Vagina (tissue), 2 donors: ENCODE measurements at regions not wholly inside any gene's neighbourhood (a gene's known extent, or its start where the extent isn't known, plus 50 kb on each side); places are given as distances from the start of the nearest gene placed in this dataset.

Experiments
- DNase-seq, 2 donors: peaks; one replicate each; pipeline ENCODE4 v3.0.0-alpha.2; 2017; ENCODE audit errors: extremely low spot score in 2 of 2
- H3K27ac ChIP-seq: fragments of 200-600 bp; sonication (generic); one replicate; pipeline ENCODE4 v1.5.1; 2019
- H3K27me3 ChIP-seq: fragments of 200-600 bp; sonication (generic); one replicate; pipeline ENCODE4 v1.5.1; 2019
- H3K36me3 ChIP-seq, 2 donors: fragments of 200-600 bp; sonication (generic); one replicate each; pipeline ENCODE4 v1.5.1; 2017 to 2019
- H3K4me1 ChIP-seq: fragments of 200-600 bp; sonication (generic); one replicate; pipeline ENCODE4 v1.5.1; 2019
- H3K4me3 ChIP-seq, 2 donors: fragments of 200-600 bp; sonication (generic); 1 replicate in 1 of 2; 2 replicates in 1 of 2; pipeline ENCODE4 v1.5.1; 2016 to 2019
- H3K9me3 ChIP-seq: fragments of 200-600 bp; sonication (generic); one replicate; pipeline ENCODE4 v1.5.1; 2019
- POLR2A ChIP-seq, 2 donors: fragments of 450-650 bp; IDR thresholded peaks; one replicate each; pipeline ENCODE4 v1.6.1; 2017; ENCODE audit warnings: antibody characterized with exemption in 2 of 2, mild to moderate bottlenecking in 2 of 2, moderate library complexity in 2 of 2
- POLR2AphosphoS5 ChIP-seq, 2 donors: sonication (generic); formaldehyde crosslinking; IDR thresholded peaks; one replicate each; pipeline ENCODE4 v1.9.0; 2017; ENCODE audit warnings: antibody characterized with exemption in 2 of 2, mild to moderate bottlenecking in 2 of 2, low read depth in 1 of 2; ENCODE audit not compliant: insufficient read depth in 1 of 2
- intact Hi-C: fragments of 100-400 bp; cut with DNase I; formaldehyde crosslinking; loops from one replicate; pipeline ENCODE4 v1.15.1; 2023
- TF ChIP-seq, protein P1 (sequence below), 3 experiments: fragments of 450-650 bp in 2 of 3; fragments of 200-600 bp in 1 of 3; sonication (generic) in 1 of 3; IDR thresholded peaks; one replicate each; pipeline ENCODE4 v1.5.1; 2017 to 2019; ENCODE audit warnings: antibody characterized with exemption in 3 of 3, mild to moderate bottlenecking in 2 of 3, moderate library complexity in 2 of 3

DNA sequence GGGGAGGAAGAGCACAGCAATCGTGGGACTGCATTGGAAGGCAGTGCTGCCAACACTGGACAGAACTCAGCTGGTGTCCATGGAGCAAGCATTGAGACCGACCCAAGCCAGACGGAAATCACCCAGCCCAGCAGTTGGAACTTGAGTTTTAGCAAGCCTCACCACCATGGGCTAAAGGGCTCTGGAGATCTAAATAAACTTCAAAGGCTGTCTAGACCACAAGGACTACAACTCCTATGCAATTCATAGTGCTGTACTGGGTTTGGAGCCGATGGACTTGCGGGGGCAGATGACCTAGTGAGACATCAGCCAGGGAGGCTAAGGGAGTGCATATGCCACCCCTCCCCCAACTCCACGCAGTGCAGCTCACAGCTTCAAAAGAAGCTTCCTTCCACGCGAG is 243.6 kb upstream of the SLC39A10 start:
- Histone ChIP-seq H3K4me1 (no peaks in the 10 kb centered on the region), H3K4me3 (no peak overlapping the region), H3K27ac (no peak overlapping the region), H3K36me3 (no peaks in the 10 kb centered on the region), H3K27me3 (no peaks in the 10 kb centered on the region), H3K9me3 (no peaks in the 10 kb centered on the region)
- TF ChIP-seq POLR2A (IDR thresholded peaks at IDR 0.05) (no peak), POLR2AphosphoS5 (IDR thresholded peaks at IDR 0.05; ENCODE audit: insufficient read depth in 1 of 2, low read depth in 1 of 2) (no peak)
- TF ChIP-seq, protein P1, sequence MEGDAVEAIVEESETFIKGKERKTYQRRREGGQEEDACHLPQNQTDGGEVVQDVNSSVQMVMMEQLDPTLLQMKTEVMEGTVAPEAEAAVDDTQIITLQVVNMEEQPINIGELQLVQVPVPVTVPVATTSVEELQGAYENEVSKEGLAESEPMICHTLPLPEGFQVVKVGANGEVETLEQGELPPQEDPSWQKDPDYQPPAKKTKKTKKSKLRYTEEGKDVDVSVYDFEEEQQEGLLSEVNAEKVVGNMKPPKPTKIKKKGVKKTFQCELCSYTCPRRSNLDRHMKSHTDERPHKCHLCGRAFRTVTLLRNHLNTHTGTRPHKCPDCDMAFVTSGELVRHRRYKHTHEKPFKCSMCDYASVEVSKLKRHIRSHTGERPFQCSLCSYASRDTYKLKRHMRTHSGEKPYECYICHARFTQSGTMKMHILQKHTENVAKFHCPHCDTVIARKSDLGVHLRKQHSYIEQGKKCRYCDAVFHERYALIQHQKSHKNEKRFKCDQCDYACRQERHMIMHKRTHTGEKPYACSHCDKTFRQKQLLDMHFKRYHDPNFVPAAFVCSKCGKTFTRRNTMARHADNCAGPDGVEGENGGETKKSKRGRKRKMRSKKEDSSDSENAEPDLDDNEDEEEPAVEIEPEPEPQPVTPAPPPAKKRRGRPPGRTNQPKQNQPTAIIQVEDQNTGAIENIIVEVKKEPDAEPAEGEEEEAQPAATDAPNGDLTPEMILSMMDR (IDR thresholded peaks at IDR 0.05), result no peak
- no peak for DNase-seq
- intact Hi-C loops, result no loop called here

DNA sequence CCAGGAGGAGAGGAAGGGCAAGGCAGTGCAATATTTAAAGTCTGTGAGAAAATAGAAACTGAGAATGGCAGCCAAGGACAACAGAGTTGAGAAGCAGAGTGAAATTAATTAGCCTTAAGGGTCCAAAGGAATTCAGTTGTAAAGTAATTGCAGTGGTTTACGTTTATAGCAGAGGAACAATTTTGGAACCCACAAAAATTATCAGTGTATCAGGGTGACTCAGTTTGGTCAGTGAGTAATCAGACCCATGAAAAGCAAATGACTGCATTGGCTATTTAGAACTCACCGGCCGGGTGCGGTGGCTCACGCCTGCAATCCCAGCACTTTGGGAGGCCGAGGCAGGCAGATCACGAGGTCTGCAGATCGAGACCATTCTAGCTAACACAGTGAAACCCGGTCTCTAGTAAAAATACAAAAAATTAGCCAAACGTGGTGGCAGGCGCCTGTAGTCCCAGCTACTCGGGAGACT is 245.8 kb upstream of the SLC39A10 start:
- H3K9me3 ChIP-seq, result no peaks in the 10 kb centered on the region
- no peaks in the 10 kb centered on the region for H3K36me3 ChIP-seq
- no peaks in the 10 kb centered on the region for H3K4me1 ChIP-seq
- DNase-seq, result no peak
- intact Hi-C loops, result no loop called here
- H3K27ac ChIP-seq, result no peak overlapping the region
- H3K27me3 ChIP-seq, result no peaks in the 10 kb centered on the region
- TF ChIP-seq, protein P1 (IDR thresholded peaks at IDR 0.05), result no peak
- peak in 1 of 2 donors; percentile 38 for TF ChIP-seq POLR2AphosphoS5 (IDR thresholded peaks at IDR 0.05; ENCODE audit: insufficient read depth in 1 of 2, low read depth in 1 of 2)
- H3K4me3 ChIP-seq, result no peak overlapping the region

DNA sequence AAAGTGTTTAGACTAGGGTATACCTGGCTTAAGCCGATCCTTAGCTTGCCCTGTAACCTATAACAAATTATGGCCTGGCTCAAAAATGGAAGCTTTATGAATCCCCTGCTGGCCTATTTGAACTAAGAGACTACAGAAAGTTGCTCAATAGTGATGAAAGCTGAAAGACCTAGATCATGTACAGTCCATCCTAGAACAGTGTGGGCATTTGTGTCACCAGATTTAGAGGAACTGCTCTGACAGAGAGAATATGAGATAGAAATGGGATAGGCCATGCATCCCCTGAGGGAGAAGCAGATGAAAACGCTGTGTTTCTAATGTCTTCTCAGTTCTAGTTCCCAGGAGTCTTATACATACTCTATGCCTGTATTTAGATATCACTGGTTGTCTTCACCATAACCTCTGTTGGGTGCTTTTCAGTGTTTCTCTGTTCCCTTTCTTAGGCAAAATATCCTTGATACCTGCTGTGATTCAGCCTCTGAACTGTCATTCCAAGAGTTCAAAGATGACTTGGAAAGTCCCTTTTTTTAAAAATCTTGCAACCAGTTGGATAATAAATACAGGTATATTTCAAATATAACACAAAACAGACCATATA is 246.9 kb upstream of the SLC39A10 start:
- Histone ChIP-seq H3K4me3 (no peak overlapping the region), H3K36me3 (no peaks in the 10 kb centered on the region), H3K4me1 (no peaks in the 10 kb centered on the region), H3K9me3 (no peaks in the 10 kb centered on the region), H3K27me3 (no peaks in the 10 kb centered on the region), H3K27ac (no peak overlapping the region)
- TF ChIP-seq POLR2A (IDR thresholded peaks at IDR 0.05) (no peak), POLR2AphosphoS5 (IDR thresholded peaks at IDR 0.05; ENCODE audit: insufficient read depth in 1 of 2, low read depth in 1 of 2) (no peak)
- TF ChIP-seq, protein P1 (IDR thresholded peaks at IDR 0.05), result no peak
- no peak for DNase-seq
- intact Hi-C loops, result no loop called here

DNA sequence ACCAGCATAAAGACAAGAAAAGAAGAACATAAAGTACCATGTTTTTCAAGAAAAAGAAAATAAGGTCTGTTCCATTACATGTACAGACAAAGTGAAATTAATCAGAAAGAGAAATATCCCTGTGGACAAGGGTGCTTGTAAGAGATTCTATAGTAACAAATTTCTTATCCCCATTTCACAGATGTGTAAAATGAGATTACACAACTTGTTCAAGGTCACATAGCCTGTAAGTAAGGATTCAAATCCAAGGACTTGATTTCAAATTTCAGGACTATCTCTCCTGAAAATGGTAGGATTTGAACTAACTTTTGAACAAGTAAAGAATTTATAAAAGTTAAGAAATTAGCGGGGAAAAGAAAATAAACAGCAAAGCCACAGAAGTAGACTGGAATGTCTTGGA is 248.2 kb upstream of the SLC39A10 start:
- Histone ChIP-seq H3K4me3 (no peak overlapping the region), H3K36me3 (no peaks in the 10 kb centered on the region), H3K27me3 (no peaks in the 10 kb centered on the region), H3K9me3 (no peaks in the 10 kb centered on the region), H3K4me1 (no peaks in the 10 kb centered on the region), H3K27ac (no peak overlapping the region)
- no peak for DNase-seq
- intact Hi-C loops, result no loop called here
- TF ChIP-seq POLR2AphosphoS5 (IDR thresholded peaks at IDR 0.05; ENCODE audit: insufficient read depth in 1 of 2, low read depth in 1 of 2) (no peak), POLR2A (IDR thresholded peaks at IDR 0.05) (no peak)
- TF ChIP-seq, protein P1 (IDR thresholded peaks at IDR 0.05), result no peak

DNA sequence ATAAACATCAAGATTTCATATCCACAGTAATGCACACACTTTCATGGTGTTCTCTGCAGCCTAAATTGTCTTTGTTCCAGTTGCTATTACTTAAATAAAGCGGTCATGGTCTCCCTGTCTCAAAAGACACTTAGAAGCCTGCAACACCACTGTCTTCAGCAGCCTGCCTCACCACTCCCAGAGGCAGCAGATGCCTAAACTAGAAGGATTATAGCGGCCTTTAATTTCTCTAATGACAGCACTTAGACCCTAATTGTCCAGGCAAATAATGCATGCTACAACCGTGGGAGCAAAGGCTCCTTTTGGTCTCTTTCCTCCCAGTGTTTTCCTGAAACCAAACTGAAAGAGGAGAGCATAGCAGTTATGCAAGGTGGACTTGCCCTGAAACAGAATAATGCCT is 248.8 kb upstream of the SLC39A10 start:
- TF ChIP-seq POLR2A (IDR thresholded peaks at IDR 0.05) (no peak), POLR2AphosphoS5 (IDR thresholded peaks at IDR 0.05; ENCODE audit: insufficient read depth in 1 of 2, low read depth in 1 of 2) (no peak)
- TF ChIP-seq, protein P1 (IDR thresholded peaks at IDR 0.05), result no peak
- DNase-seq, result no peak
- no peak overlapping the region for H3K27ac ChIP-seq
- no peaks in the 10 kb centered on the region for H3K27me3 ChIP-seq
- no peaks in the 10 kb centered on the region for H3K4me1 ChIP-seq
- H3K4me3 ChIP-seq, result no peak overlapping the region
- H3K9me3 ChIP-seq, result no peaks in the 10 kb centered on the region
- intact Hi-C loops, result no loop called here
- no peaks in the 10 kb centered on the region for H3K36me3 ChIP-seq
